Prostate gland (tissue), 2 donors: ENCODE measurements at regions not wholly inside any gene's neighbourhood (a gene's known extent, or its start where the extent isn't known, plus 50 kb on each side); places are given as distances from the start of the nearest gene placed in this dataset.

Source experiments
- POLR2AphosphoS5 ChIP-seq: sonication (generic); formaldehyde crosslinking; IDR thresholded peaks from one replicate; pipeline ENCODE4 v1.6.1; 2017; ENCODE audit warnings: antibody characterized with exemption
- TF ChIP-seq, protein P1 (sequence below), 4 experiments: fragments of 200-600 bp in 2 of 4; fragments of 450-650 bp in 2 of 4; sonication (generic) in 2 of 4; IDR thresholded peaks; 1 replicate in 3 of 4; 2 replicates in 1 of 4; pipeline ENCODE4 v1.5.1; 2016 to 2019; ENCODE audit warnings: antibody characterized with exemption in 4 of 4, mild to moderate bottlenecking in 2 of 4, moderate library complexity in 2 of 4

DNA sequence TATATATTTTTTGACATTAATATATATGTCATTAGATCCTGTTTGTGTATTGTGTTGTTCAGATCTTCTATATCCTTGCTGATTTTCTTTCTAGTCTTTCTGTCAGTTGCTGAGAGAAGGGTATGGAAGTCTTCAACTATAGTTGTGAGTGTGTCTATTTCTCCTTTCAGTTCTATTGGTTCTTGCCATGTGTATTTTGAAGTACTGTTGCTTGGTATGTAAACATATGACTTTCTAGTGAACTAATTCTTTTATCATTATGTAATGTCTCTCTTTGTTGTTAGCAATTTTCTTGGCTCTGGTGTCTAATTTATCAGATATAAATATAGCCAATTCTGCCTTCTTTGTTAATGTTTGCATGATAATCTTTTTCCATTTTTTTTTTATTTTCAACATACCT is 84.3 kb upstream of the CAST start:
- TF ChIP-seq, protein P1, sequence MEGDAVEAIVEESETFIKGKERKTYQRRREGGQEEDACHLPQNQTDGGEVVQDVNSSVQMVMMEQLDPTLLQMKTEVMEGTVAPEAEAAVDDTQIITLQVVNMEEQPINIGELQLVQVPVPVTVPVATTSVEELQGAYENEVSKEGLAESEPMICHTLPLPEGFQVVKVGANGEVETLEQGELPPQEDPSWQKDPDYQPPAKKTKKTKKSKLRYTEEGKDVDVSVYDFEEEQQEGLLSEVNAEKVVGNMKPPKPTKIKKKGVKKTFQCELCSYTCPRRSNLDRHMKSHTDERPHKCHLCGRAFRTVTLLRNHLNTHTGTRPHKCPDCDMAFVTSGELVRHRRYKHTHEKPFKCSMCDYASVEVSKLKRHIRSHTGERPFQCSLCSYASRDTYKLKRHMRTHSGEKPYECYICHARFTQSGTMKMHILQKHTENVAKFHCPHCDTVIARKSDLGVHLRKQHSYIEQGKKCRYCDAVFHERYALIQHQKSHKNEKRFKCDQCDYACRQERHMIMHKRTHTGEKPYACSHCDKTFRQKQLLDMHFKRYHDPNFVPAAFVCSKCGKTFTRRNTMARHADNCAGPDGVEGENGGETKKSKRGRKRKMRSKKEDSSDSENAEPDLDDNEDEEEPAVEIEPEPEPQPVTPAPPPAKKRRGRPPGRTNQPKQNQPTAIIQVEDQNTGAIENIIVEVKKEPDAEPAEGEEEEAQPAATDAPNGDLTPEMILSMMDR (IDR thresholded peaks at IDR 0.05) = no peak
- no peak for TF ChIP-seq POLR2AphosphoS5
